ENCODE measurements at regions not wholly inside any gene's neighbourhood (a gene's known extent, or its start where the extent isn't known, plus 50 kb on each side); places are given as distances from the start of the nearest gene placed in this dataset.

DNA sequence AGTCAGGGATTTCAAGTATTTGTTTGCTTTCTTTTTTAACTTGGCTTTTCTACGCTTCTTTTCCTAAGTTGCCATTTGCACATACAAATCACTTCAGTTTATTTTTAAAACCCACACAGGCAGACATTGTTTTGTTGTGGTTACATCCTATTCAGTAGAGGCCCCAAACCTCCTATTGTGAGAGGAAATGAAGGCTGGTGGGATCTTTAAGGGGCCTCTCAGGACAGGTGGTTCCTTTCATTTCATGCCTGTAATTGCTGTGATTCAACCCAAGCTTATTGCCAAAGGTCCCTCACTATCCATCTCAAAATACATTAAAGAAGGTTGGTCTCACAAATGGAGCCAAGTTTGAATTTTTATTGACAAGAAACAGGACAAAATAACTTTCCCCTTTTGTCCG lies 257.1 kb downstream of the ADAMTS20 start:
- no peak for DNase-seq

DNA sequence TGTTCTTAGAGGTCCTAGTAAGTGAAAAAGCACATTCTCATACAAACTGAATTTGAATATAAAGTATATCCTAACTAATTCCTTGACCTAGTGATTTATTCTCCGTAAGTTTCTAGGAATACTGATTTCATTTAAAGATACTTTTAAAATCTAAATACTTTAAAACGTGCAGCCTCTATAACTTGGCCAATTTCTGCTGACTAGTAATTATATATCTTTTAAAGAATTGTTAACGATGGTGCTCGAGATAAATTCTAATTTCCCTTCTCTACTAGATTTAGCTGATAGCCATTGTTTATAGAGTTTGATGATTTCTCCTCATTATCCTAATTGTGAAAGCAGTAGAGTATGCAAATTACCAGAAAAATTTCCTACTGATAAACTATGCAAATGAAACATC lies 257.9 kb downstream of the ADAMTS20 start:
- DNase-seq, result no peak

DNA sequence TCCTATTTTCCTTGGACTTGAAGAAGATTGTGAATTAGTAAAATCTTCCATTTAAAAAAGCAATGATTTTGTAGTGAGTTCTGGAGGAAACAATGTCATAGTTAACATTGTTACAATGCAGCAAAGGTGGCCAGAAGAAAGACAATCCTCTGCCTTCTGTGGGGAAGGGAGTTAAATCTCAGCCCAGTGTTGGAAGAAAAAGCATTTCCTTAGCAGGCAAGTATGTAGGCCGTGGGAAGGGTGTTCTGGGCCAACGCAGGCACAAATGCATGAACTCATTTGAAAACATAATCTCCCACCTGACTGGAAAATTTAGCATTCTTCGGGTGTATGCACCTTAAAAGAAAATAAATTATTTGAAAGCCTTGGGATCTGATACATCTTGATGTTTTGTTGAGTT lies 258.6 kb downstream of the ADAMTS20 start:
- no peak for DNase-seq

DNA sequence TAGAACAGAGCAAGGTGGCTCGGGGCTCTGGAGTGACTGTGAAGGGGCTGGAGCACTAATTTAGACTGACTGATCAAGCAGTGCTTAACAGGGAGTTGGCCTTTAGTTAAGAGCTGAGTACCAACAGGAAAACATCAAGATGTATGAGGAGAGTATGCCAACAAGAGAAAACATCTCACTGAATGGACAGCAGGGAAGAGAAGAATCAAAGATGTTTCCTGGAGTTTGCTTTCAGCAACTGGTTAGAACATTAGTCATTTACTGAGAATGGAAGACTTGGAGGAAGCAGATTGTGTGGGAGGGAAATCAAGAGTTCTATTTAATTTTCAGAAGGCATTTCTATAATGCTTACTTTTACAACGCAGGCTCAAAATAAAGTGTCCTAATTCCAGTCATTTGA lies 259.3 kb downstream of the ADAMTS20 start:
- no peak for DNase-seq

DNA sequence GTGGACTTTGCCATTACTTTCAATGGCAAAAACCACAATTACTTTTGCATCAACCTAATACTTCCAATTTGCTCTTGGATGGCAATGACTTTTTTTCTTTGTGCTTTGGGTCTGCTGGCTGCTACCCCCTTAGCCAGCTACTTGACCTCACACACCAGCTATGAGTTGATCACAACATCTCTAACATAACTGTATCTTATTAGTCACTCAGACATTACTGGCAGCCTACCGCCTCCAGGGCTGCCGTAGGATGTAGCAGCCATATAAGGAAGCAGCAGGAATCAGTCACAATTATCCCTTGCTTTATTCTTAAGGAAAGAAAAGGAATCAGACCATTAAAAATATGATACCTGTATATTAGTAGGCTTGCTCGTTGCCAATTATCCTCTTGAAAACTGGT lies 260.5 kb downstream of the ADAMTS20 start:
- DNase-seq, result no peak

DNA sequence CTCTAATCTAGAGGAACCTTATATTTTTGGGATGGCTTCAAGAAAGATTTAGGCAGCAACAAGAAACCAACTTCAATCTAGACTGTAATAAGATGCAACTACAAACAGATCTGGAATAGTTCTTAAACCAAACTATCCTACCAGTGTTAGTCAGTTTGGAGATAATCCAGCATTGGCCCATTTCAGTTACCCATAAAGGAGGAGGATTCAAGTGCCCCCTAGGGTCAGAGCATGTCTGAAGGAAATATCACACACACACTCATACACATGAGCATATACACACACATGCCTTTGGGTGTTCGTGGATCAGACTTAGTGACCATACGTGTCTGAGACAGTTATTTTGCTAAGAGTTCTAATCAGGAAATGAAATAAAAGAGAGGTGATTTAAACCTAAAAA lies 261.2 kb downstream of the ADAMTS20 start:
- no peak for DNase-seq

DNA sequence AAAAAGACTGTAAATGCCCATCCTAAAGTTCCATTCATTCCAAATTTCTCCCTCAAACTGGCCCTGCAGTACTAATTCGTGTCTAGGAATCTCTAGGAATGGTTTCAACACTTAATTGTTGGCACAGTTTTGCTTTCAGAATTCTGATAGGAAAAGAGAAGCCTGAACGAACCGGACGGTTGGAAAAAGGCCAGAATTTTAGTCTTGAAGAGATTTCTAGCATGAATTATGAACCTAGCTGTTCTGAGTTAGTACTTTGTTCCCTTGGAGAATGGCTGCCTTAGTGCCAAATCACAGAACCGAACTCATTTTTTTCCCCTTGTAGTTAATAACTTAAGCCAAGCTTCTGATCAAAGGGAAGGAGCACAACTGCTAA lies 262.6 kb downstream of the ADAMTS20 start:
- DNase-seq, result no peak

DNA sequence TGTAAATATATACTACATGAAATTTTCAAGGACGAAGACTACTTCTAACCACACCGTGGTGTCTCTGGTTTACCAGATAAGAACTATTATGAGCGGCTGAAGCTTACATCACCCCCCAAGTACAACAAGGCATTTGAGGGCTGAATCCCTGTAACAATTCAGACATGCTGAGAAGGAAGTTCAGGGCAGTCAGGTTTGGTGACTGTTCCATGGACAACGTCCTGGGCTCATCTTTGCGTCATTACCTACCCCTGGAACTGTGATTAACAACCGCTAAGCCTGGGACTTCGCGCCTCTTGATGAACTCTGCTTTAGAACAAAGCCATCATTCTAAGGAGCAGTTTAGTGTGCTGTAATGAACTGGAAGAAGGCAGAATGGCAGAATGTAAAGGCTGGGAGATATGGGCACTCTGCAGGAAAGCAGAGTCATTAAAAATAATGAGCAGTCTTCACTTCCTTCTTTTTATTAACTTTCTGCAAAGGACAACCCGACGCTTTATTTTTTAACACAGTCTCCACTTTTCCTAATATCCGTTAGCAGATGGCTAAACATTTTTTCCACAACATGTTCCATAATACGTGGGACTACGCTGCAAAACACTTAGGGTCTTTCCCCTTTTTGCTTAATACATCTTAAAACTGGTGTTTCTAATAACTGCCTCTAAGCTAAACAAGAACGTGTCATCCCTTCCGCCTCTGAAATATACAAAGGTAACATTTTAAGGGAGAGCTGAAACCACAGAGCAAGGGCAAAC lies 263.2 kb downstream of the ADAMTS20 start:
- DNase-seq, result peak; percentile 77

DNA sequence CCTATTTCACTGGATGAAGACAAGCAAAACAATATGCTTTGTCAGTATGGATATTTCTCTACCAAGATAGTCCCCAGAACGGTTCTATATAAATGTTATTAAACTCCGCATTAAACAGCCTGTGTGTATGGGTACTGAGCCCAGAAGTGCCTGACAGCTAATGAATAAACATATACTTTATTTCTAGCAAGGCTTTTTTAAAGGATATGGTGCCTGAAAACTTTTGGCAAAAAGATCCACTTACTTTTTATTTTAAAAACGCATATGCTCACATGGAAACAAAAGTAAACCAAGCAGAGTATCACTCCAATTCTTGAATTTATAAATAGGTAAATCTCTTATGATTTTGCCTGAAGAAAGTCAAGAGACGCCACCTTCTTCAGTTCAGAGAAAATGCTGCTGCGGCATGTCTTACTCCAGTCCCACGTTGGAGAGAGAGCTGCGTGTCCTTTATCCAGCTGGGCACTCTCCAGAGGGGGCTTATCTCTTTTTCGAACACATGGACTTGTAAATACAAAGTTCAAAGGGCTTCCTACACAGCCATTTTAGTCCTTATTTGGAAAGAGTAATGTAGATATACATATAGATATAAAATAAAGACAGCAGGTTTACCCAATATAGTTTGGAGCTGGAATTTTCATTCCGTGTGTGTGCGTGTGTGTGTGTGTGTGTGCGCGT lies 264.2 kb downstream of the ADAMTS20 start:
- DNase-seq, result no peak

DNA sequence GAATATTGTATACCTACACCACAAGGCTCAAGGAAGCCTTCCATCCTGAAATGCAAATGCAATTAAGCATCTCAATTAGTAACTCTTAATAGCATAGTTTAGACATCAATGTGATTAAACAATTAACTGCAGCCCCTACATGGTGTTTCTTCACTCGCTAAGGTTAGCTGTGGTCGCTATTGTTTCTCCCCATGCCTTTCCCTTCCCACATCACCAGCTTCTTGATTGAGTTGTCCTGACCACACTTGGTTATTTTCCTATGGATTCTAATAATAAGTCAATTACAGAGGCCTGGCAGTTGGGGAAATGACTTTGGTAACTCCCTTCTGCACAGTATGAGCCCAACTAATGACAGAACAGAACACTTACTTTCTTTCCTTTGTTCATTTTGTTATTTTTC lies 265.0 kb downstream of the ADAMTS20 start:
- no peak for DNase-seq

DNA sequence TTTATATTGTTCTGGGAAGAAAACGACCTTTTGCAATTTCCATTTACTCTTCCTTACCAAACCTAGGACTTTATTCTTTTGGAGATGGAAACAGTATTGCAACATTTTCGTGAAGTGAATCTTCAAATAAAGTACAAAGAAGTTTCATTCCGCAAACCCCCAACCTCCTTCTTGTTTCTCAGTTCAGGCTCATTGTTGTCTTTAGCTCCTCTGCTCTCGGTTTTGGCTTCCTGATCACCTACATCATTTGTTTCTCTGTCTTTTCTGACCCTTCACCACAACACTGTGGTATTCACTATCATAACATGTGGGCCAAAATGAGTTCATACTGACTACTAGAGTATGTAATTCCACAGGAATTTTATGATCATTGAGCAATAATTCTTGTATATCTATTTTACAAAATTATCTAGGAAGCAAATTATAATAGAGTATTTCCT lies 266.8 kb downstream of the ADAMTS20 start:
- DNase-seq, result no peak

DNA sequence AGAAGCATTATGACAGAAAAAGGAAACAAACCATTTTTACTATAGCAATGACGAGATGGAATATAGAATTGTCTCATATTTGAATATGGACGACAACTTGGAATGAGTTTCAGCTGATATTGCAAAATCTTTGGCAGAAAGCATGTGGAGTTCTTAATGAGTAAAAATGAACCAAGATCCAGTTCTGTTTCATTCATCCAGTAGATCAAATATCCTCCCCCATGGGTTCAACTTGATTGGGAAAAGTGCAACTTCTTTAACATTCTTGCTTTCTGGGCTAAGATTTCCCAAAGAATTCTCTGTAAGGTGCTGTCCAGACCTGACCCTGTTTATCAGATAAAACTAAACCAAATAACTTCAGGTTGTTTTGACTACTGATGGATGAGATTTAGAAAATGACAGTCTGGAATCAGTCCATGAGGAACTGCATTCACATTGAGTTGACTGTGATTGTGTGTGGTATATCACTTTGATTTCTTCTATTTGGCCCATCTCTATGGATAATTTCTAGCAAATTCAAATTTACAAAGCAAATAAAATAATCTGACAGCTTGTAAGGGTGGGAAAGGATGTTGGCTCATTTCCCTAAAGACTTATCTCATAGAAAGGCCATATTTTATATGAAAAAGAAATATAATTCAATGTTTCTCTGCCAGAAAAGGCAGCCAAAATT lies 267.4 kb downstream of the ADAMTS20 start:
- DNase-seq, result no peak

DNA sequence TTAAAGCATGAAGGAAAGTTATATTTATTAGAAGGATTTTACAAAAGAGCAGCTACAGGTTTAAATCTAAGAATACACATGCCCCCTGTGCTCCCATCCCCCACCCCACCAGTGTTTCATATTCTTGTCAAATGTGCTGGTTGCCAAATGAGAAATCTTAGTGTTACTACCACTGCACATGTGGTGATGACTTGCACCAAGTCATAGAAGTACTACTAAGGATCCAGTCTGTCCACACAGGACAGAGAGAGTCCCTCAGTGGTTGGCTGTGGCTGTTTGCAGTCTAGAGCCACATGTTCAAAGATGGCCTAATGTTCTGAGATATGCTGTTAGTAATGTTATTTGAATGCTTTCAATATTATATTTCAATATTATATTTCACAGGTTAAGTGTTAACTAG lies 268.8 kb downstream of the ADAMTS20 start:
- no peak for DNase-seq

DNA sequence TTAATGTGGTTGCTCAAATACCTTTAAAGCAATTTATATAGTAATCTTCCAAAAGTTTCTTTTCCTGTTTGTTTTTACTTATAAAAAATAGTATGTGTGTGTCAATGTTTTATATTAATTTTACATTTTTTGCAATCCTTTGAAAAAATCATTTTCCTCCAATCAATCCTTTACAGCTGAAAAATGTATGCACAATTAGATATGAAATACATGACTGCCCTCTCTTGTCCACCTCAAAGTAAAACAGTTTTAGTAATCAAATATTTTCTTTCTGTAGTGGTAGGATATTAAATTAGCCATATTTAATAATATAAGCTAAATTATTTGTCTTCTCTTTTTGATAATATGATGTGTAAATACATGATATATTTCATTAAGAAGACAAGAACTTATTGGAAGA lies 269.9 kb downstream of the ADAMTS20 start:
- DNase-seq, result no peak

DNA sequence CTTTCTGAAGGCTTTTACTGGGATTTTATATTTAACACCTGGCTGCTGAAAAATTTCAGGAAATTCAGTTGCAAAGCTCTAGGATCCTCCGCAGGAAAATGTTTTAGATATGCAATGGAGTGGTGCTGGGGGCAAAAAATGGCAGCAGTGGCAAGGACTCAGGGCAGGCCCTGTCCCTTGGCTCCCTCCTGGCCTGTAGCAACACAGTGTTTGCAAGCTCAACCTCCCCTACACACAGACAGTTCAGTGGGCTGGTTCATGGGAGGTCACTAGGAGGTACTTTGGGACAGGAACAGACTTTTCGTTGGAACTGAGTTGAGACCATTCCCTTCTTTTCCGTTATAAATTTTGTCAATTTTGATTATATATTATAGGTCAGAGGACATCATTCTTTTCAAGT lies 270.4 kb downstream of the ADAMTS20 start:
- no peak for DNase-seq

DNA sequence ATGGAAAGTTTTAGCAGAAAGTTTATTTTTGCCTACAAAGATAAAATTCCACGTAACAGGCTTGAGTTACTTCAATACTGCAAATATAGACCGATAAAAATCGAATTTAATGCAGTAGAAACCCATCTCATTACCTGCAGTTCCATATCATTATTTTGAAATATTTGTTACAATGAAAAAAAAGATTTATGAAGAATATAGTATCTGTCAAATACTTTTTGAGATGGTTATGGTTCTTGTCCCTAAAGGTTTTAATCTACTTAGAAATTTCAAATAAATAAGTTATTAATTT lies 273.5 kb downstream of the ADAMTS20 start:
- DNase-seq, result no peak

DNA sequence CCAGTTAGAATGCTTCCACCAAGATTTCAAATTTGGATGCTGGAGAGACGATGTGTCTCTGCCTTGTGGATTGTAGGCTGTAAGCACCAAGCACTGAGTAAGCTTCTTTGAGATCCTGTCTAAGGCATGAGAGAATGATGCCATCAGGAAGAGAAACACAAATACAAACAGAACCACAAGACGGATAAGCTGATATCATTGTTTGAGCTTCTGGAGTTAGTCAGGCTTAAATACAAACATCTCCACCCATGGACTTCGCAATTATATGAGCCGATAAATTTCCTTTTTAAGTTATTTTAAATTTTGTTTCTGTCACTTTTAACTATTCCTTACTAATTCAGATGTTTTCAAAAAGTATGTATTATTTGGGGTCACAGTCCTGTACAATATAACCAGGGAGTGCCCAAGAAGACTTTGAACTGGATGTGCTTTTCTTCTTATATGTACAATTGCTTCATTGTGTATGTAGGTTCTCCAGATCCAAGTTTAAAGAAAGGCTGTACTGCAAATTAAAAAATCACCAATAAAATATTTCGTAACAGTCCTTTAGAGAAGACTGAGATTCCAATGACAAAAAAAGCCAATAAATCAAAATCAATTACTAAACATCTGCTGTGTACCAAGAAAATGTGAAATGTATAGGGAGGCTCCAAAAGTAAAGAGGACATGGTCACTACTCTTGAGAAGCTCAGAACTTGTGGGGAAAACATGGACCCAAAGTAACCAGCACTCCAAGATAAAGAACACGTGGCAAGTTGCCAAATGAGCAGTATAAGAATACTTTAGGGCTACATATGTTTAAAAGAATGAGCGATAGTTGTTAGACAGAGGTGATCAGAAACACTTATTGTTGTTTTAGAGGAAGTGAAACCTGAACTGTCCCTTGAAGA lies 274.1 kb downstream of the ADAMTS20 start:
- no peak for DNase-seq

DNA sequence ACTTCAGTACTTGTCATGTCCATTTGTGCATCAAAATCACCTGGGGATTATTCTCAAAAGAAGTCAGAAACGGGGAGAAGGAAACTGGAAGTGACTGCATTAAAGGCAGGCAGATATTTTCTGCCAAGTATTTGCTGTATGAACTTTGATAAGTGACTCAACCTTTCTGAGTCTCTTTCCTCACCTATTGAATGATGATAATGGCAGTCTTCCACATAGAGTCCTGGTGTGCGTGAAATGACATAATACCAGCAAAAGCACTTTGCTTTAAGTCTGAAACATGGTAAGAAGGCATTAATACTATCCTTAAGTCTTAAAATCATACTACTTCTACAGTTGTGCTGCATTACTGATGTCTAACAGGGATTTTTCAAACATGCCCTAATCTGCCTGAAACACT lies 278.5 kb downstream of the ADAMTS20 start:
- no peak for DNase-seq

DNA sequence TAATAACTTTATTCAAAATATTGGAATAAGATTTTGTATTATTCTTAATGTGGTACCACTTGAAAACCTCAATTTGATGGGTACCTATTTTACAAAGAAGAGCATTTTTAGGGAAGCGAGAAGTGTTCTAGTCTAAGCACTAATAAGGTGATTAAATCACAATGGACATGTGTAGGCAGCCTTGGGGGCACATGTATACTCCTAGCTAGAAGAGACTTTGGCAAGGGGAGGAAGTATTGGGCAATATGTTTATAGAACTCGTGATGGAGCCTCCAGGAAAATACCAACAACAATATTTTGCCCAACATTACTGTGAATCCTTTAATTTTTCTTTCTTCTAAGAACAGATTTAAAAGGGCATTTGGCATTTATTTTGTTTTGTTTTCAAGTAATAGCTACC lies 280.3 kb downstream of the ADAMTS20 start:
- DNase-seq, result no peak

DNA sequence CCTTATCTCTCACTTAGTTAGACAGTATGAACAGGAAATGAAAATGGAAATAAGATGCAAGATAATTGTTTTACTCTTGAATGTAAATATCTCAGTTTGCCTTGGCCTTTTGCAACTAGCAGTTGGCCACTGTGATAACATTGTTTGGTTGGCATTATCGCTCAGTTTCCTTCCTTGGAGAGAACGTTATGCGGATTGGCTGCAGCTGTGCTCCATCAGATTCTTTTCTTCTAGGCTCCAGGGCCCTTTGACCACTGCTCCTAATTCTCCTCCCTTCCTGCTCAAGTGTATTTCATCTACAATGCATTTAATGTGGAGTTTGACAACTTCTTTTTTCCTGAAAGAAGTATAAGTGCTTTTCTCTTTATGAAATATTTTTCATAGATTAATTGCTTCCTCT lies 284.2 kb downstream of the ADAMTS20 start:
- no peak for DNase-seq

DNA sequence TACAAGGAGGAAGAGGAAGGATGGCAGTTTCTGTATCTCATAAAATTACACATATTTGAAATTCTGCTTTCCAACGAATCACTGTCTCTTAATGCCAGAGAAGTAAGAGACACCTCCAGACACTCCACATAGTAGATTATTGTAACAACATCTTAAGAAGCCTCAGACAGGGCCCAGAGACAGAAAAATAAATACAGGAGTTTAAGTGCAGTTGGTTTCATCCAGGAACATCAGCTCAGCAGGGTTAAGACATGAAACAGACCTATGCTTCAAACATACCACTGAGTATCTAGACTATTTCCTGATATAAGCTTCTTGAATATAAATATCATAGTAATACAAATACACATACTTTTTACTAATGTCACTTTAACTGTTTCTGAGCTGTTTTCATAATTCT lies 290.3 kb downstream of the ADAMTS20 start:
- DNase-seq, result no peak

DNA sequence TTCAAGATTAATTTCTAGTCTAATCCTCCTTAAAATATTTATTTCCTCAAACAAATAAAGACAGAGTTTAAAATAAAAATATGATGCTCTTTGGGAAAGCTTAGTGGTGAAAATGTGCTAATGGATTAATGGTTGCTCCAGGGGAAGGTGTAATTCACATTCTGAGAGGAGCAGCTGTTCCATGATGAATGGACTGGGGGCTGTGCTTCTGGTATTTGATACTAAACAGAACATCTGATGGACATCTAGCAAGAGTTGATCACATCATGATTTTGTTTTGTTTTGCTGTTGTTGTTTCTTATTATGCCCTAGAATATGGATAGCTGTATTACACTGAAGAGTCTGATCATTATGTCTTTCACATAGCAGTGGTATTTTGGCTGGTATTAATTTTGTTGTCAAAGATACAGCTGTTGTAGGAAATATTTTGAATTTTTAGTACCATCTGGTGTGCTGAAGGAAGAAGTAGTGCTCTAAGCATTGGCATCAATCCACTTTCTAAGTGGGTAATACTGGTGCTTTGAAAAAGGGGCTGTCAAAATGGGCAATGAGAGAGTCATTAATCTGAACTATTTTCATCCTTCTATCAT lies 296.4 kb downstream of the ADAMTS20 start:
- DNase-seq, result no peak

DNA sequence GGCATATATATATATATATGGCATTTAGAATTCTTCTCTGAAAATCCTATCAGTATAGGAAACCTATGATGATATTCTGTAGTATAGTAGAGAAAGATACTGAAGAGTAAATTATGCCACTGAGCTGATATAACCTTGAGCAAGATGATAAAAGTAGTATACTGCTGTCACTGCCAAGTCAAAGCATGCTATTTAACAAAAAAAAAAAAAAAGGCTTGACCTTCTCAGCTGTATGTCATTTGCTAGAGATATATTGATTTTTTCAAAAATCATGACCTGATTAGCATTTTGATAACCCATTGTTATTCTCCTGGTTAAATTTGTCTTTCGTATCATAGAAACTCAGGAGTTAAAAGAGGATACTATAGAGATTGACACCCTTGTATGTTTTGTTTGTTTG lies 299.4 kb downstream of the ADAMTS20 start:
- no peak for DNase-seq

All from islet precursor cell (in vitro differentiated cells).